Left lung (tissue), 4 donors: ENCODE measurements at regions not wholly inside any gene's neighbourhood (a gene's known extent, or its start where the extent isn't known, plus 50 kb on each side); places are given as distances from the start of the nearest gene placed in this dataset.

Experiments used
- ATAC-seq: fragments of 200-7000 bp; cut with Tn5 transposase; one replicate; pipeline ENCODE4 v1.9.1; 2020; ENCODE audit warnings: moderate library complexity
- DNase-seq, 4 donors: peaks; one replicate each; pipeline ENCODE4 v3.0.0-alpha.2; 2013 to 2020
- H3K27ac ChIP-seq, 2 donors: fragments of 200-600 bp; sonication (generic) in 1 of 2; one replicate each; pipeline versions ENCODE4 v1.5.0 to v1.8.0; 2020 to 2021
- H3K27me3 ChIP-seq, 2 donors: fragments of 200-600 bp; sonication (generic) in 1 of 2; one replicate each; pipeline versions ENCODE4 v1.5.0 to v1.8.0; 2020 to 2021
- H3K36me3 ChIP-seq, 2 donors: fragments of 200-600 bp; sonication (generic) in 1 of 2; one replicate each; pipeline versions ENCODE4 v1.5.0 to v1.8.0; 2020 to 2021
- H3K4me1 ChIP-seq, 2 donors: fragments of 200-600 bp; one replicate each; pipeline ENCODE4 v1.8.0; 2021
- H3K4me3 ChIP-seq, 2 donors: fragments of 200-600 bp; sonication (generic) in 1 of 2; one replicate each; pipeline versions ENCODE4 v1.5.0 to v1.8.0; 2020 to 2021; ENCODE audit warnings: mild to moderate bottlenecking in 1 of 2
- H3K9me3 ChIP-seq, 2 donors: fragments of 200-600 bp; sonication (generic) in 1 of 2; one replicate each; pipeline versions ENCODE4 v1.5.0 to v1.8.0; 2020 to 2021
- intact Hi-C, 2 donors: fragments of 100-400 bp; cut with DNase I; formaldehyde crosslinking; loops; one replicate each; pipeline versions ENCODE4 v1.11.2 to v1.14.2; 2022
- TF ChIP-seq, protein P1 (sequence below), 2 donors: fragments of 200-600 bp; sonication (generic) in 1 of 2; IDR thresholded peaks; one replicate each; pipeline versions ENCODE4 v1.5.0 to v1.8.0; 2021; ENCODE audit warnings: antibody characterized with exemption in 2 of 2
- donor health status: DM: no; HTN: yes; CAD: no.
- donor health status: DM: no; HTN: no; CAD: no.

GRCh38 chr5:5617024-5617423 is 194.5 kb downstream of the ICE1 start:
- Histone ChIP-seq H3K36me3 (no peaks in the 10 kb centered on the region), H3K4me3 (no peak overlapping the region), H3K9me3 (peaks cover 0 to 8% of the 10 kb centered on the region in 2 donors), H3K27ac (no peak overlapping the region), H3K27me3 (no peaks in the 10 kb centered on the region), H3K4me1 (no peaks in the 10 kb centered on the region)
- DNase-seq (no peak), ATAC-seq (no peak)
- intact Hi-C loops: no loop called here
- TF ChIP-seq, protein P1, sequence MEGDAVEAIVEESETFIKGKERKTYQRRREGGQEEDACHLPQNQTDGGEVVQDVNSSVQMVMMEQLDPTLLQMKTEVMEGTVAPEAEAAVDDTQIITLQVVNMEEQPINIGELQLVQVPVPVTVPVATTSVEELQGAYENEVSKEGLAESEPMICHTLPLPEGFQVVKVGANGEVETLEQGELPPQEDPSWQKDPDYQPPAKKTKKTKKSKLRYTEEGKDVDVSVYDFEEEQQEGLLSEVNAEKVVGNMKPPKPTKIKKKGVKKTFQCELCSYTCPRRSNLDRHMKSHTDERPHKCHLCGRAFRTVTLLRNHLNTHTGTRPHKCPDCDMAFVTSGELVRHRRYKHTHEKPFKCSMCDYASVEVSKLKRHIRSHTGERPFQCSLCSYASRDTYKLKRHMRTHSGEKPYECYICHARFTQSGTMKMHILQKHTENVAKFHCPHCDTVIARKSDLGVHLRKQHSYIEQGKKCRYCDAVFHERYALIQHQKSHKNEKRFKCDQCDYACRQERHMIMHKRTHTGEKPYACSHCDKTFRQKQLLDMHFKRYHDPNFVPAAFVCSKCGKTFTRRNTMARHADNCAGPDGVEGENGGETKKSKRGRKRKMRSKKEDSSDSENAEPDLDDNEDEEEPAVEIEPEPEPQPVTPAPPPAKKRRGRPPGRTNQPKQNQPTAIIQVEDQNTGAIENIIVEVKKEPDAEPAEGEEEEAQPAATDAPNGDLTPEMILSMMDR (IDR thresholded peaks at IDR 0.05): no peak

DNA sequence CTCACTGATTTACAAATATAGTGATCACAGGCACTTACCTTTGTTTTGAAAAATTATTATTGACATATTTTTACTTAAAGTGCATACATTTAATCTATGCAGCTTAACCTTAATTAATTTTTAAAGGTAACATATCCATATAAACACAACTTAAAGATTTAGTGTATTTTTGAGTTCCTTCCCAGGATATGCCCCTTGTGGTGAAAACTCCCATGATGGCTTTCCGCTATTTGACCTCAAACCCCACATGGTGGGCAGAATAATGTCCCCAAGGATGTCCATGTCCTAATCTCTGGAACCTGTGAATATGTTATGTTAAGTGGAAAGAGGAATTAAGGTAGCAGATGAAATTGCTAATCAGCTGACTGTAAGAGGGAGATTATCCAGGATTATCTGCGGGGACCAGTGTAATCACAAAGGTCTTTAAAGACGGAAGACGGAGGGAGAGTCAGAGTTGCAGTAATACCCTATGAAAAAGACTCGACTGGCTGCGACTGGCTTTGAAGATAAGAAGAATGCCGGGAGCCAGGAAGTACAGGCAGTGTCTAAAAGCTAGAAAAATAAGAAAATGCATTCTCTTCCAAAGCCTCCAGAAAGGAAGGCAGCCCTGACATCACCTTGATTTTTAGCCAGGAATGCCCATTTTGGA is 193.9 kb downstream of the ICE1 start:
- Histone ChIP-seq H3K4me3 (no peak overlapping the region), H3K4me1 (no peaks in the 10 kb centered on the region), H3K36me3 (no peaks in the 10 kb centered on the region), H3K27ac (no peak overlapping the region), H3K9me3 (peaks cover 0 to 7% of the 10 kb centered on the region in 2 donors), H3K27me3 (no peaks in the 10 kb centered on the region)
- ATAC-seq (no peak), DNase-seq (no peak)
- TF ChIP-seq, protein P1 (IDR thresholded peaks at IDR 0.05): no peak
- intact Hi-C loops: no loop called here

DNA sequence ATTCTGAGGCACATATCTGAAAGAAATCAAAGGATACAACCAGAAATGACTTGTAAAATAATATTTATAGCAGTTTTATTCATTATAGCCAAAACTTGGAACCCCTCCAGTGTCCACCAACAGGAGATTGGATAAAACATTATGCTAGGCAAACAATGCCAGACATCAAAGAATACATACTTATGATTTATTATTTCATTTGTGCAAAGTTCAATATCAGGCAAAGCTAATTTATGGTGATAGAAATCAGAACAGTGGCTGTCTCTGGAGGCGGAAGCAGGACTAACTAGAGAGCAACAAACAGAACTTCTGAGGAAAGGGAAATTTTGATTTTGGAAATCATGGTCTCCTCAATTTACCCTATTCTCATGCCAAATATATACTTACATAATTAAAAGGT is 193.1 kb downstream of the ICE1 start:
- DNase-seq (no peak), ATAC-seq (no peak)
- Histone ChIP-seq H3K27ac (no peak overlapping the region), H3K36me3 (no peaks in the 10 kb centered on the region), H3K27me3 (no peaks in the 10 kb centered on the region), H3K4me1 (no peaks in the 10 kb centered on the region), H3K4me3 (no peak overlapping the region), H3K9me3 (peaks cover 0 to 2% of the 10 kb centered on the region in 2 donors)
- TF ChIP-seq, protein P1 (IDR thresholded peaks at IDR 0.05): no peak
- intact Hi-C loops: no loop called here

- DNase-seq: no peak
- intact Hi-C loops: no loop called here
- TF ChIP-seq, protein P1 (IDR thresholded peaks at IDR 0.05): no peak
Observed at GRCh38 chr5:5613261-5613990, 190.9 kb downstream of the ICE1 start.

DNA sequence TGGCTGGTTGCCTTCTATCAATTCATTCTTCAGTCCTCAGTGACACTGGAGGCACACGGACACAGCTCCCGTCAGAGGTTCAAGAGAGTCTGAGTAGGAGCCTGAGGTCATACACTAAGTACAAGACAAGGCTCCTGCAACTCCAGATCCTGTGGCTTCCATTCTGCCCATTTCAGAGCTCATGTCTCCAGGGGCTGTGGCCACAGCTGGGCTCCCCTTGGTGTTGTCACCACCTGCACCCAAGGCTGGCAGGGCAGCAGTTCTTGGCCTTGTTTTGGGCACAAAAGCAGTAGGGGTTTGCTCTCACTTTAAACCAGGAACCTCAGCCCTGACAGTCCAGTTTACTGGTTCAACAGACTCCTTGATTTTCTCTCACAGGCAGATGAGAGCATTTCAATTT is 189.6 kb downstream of the ICE1 start:
- ATAC-seq (no peak), DNase-seq (no peak)
- intact Hi-C loops: no loop called here
- no peak overlapping the region for H3K27ac ChIP-seq
- no peaks in the 10 kb centered on the region for H3K36me3 ChIP-seq
- no peak overlapping the region for H3K4me3 ChIP-seq
- no peaks in the 10 kb centered on the region for H3K4me1 ChIP-seq
- H3K27me3 ChIP-seq: no peaks in the 10 kb centered on the region
- TF ChIP-seq, protein P1 (IDR thresholded peaks at IDR 0.05): no peak
- H3K9me3 ChIP-seq: no peaks in the 10 kb centered on the region

More at GRCh38 chr5:5613261-5613990, 190.9 kb downstream of the ICE1 start:
- no peak for ATAC-seq
- Histone ChIP-seq H3K36me3 (no peaks in the 10 kb centered on the region), H3K27me3 (no peaks in the 10 kb centered on the region), H3K9me3 (no peaks in the 10 kb centered on the region), H3K27ac (no peak overlapping the region), H3K4me3 (no peak overlapping the region), H3K4me1 (no peaks in the 10 kb centered on the region)
